Small intestine (tissue), 7 donors: ENCODE measurements at regions not wholly inside any gene's neighbourhood (a gene's known extent, or its start where the extent isn't known, plus 50 kb on each side); places are given as distances from the start of the nearest gene placed in this dataset.

Experiments
- DNase-seq, 2 donors: peaks; one replicate each; pipeline versions ENCODE4 v3.0.0 to v3.0.0-alpha.2; 2013
- FAIRE-seq: peaks from 2 replicates; lab custom pipeline; 2012; peaks lifted over from hg19 to GRCh38; lab: Jason Lieb, UNC
- H3K27ac ChIP-seq, 3 donors: one replicate each; pipeline ENCODE4 v1.5.1; 2013; ENCODE audit warnings: low read length in 2 of 3, mild to moderate bottlenecking in 2 of 3, control low read depth in 1 of 3, inconsistent platforms in 1 of 3, low read depth in 1 of 3, moderate library complexity in 1 of 3
- H3K27me3 ChIP-seq, 3 donors: one replicate each; pipeline ENCODE4 v1.6.1; 2013; ENCODE audit warnings: low read length in 3 of 3, inconsistent platforms in 1 of 3; ENCODE audit not compliant: control insufficient read depth in 3 of 3, insufficient read depth in 3 of 3
- H3K36me3 ChIP-seq, 3 donors: one replicate each; pipeline ENCODE4 v1.6.1; 2013; ENCODE audit warnings: low read length in 3 of 3, inconsistent platforms in 1 of 3, low read depth in 1 of 3, mild to moderate bottlenecking in 1 of 3, moderate library complexity in 1 of 3; ENCODE audit not compliant: control insufficient read depth in 3 of 3, insufficient read depth in 2 of 3
- H3K4me1 ChIP-seq, 3 donors: one replicate each; pipeline ENCODE4 v1.6.1; 2013; ENCODE audit warnings: low read length in 2 of 3, inconsistent platforms in 1 of 3, low read depth in 1 of 3, mild to moderate bottlenecking in 1 of 3, moderate library complexity in 1 of 3; ENCODE audit not compliant: control insufficient read depth in 3 of 3, insufficient read depth in 2 of 3
- H3K4me3 ChIP-seq, 3 donors: one replicate each; pipeline ENCODE4 v1.5.1; 2013; ENCODE audit warnings: low read length in 3 of 3, control low read depth in 1 of 3, inconsistent platforms in 1 of 3, low read depth in 1 of 3, mild to moderate bottlenecking in 1 of 3, moderate library complexity in 1 of 3
- H3K9me3 ChIP-seq, 2 donors: one replicate each; pipeline ENCODE4 v1.6.1; 2013; ENCODE audit warnings: low read depth in 1 of 2, low read length in 1 of 2; ENCODE audit not compliant: control insufficient read depth in 2 of 2, insufficient read depth in 1 of 2
- WGBS, 3 donors: extraction: QIAGEN DNeasy Blood & Tissue Kit; methylation state at CpG; one replicate each; pipeline ENCODE4 v1.1.7; 2013; 5-methylcytosine and 5-hydroxymethylcytosine counted together
- donor health status: healthy with polysubstance abuse.
- donor health status: control.
- donor health status: control.
- donor health status: Bipolar disorder and iron deficiency.
- donor health status: healthy.

DNA sequence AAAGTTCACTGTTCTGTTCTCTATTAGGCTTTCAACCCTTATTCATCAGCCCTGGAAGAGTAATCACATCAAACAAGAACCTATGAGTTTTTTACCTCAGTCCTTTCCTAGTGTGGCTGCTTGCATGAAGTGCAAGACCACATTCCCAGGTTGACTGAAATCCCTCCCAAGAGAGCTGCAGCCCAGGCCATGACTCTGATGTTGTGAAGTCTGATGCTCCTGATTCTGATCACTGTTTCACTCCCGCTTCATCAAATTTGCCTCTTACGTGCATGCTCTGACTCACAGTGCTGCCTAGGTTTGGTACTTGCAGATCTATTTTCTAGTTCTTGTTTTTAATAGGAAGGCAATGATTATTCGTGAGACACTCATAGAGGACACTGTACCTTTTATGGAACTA is 58.2 kb upstream of the DSEL start:
- FAIRE-seq (no peak), DNase-seq (no peak)
- 78 to 90% (median 88%) methylated on average over 3 of the region's 3 CpGs for WGBS, 3 donors
- Histone ChIP-seq H3K4me1 (no peaks in the 10 kb centered on the region), H3K36me3 (no peaks in the 10 kb centered on the region), H3K27ac (no peak overlapping the region), H3K27me3 (no peaks in the 10 kb centered on the region), H3K9me3 (peaks cover 0 to under 1% of the 10 kb centered on the region in 2 donors), H3K4me3 (no peak overlapping the region)

DNA sequence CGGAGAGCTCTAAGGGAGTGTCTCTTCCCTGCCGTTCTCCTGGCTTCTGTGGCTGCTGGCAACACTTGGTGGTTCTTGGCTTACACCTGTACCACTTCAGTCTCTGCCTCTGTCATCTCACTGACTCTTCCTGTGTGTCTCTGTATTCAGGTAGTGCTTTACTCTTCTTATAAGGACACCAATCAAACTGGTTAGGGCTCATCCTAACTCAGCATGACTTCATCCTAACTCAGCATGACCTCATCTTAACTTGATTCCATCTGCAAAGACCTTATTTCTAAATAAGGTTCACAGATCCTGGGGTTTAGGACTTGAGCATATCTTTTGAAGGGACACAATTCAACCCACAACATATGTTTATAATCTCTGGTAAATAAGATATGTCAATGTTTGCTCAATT is 51.6 kb upstream of the DSEL start:
- no peak for FAIRE-seq
- no peak overlapping the region for H3K4me3 ChIP-seq
- 76 to 84% (median 80%) methylated on average over 2 of the region's 2 CpGs for WGBS, 3 donors

More for the DNA sequence above, 51.6 kb upstream of the DSEL start:
- H3K4me1 ChIP-seq: no peaks in the 10 kb centered on the region
- DNase-seq: no peak
- no peaks in the 10 kb centered on the region for H3K9me3 ChIP-seq
- H3K36me3 ChIP-seq: no peaks in the 10 kb centered on the region
- no peak overlapping the region for H3K27ac ChIP-seq
- no peaks in the 10 kb centered on the region for H3K27me3 ChIP-seq
